B cell (primary cell): ENCODE measurements at regions not wholly inside any gene's neighbourhood (a gene's known extent, or its start where the extent isn't known, plus 50 kb on each side); places are given as distances from the start of the nearest gene placed in this dataset.
"Not testable (repeated sequence)": the region's sequence is repeated elsewhere in the genome, so short reads cannot be mapped to it uniquely, and the experiment has no call there.

Experiments used
- ATAC-seq: fragments of 200-7000 bp; cut with Tn5 transposase; one replicate; pipeline ENCODE4 v1.10.0; 2021; ENCODE audit warnings: low read depth, mild to moderate bottlenecking, moderate number of reproducible peaks, moderate library complexity
- CTCF ChIA-PET: fragments of 350-600 bp; sonication (Branson Sonifier 250); formaldehyde crosslinking; loops from one replicate; lab custom pipeline; 2021; ENCODE audit warnings: antibody characterized with exemption, inconsistent platforms; lab: Charles Lee
- POLR2A ChIA-PET: fragments of 350-600 bp; sonication (Branson Sonifier 250); formaldehyde crosslinking; loops from one replicate; lab custom pipeline; 2021; ENCODE audit warnings: antibody characterized with exemption; lab: Charles Lee
- DNase-seq: peaks from one replicate; pipeline ENCODE4 v3.0.0; 2013
- H2AFZ ChIP-seq: 2 replicates; pipeline ENCODE4 v1.6.1; 2012; ENCODE audit warnings: mild to moderate bottlenecking, low read depth, low read length; ENCODE audit not compliant: insufficient read depth, poor library complexity, severe bottlenecking
- H3K27ac ChIP-seq, 2 donors: 1 replicate in 1 of 2; 2 replicates in 1 of 2; pipeline ENCODE4 v1.5.1; 2012 to 2013; ENCODE audit warnings: low read length in 2 of 2, mild to moderate bottlenecking in 2 of 2, moderate library complexity in 1 of 2
- H3K27me3 ChIP-seq, 4 experiments: fragments of 200-600 bp in 1 of 4; sonication (generic) in 1 of 4; replicated peaks in 1 of 4; 1 replicate in 2 of 4; 2 replicates in 2 of 4; pipeline versions ENCODE4 v1.6.1 to v1.7.0; 2013 to 2016; ENCODE audit warnings: low read length in 3 of 4, mild to moderate bottlenecking in 2 of 4, mixed read lengths in 1 of 4, moderate library complexity in 1 of 4; ENCODE audit not compliant: insufficient read depth in 4 of 4, control insufficient read depth in 3 of 4; ENCODE audit errors: control extremely low read depth in 1 of 4
- H3K36me3 ChIP-seq, 2 experiments: replicated peaks in 1 of 2; 1 replicate in 1 of 2; 2 replicates in 1 of 2; pipeline versions ENCODE4 v1.6.1 to v1.7.1; 2013; ENCODE audit warnings: low read length in 1 of 2; ENCODE audit not compliant: insufficient read depth in 2 of 2, control insufficient read depth in 1 of 2; ENCODE audit errors: control extremely low read depth in 1 of 2, extremely low read depth in 1 of 2
- H3K4me1 ChIP-seq, 2 donors: fragments of 200-600 bp in 1 of 2; sonication (generic) in 1 of 2; 1 replicate in 1 of 2; 2 replicates in 1 of 2; pipeline versions ENCODE4 v1.5.1 to v1.6.1; 2013 to 2017; ENCODE audit warnings: low read length in 2 of 2; ENCODE audit not compliant: control insufficient read depth in 2 of 2, insufficient read depth in 2 of 2
- H3K4me2 ChIP-seq: replicated peaks from 2 replicates; pipeline ENCODE3; 2012; ENCODE audit warnings: mild to moderate bottlenecking, low read depth, low read length; ENCODE audit not compliant: poor library complexity, severe bottlenecking
- H3K4me3 ChIP-seq, 5 experiments: fragments of 200-600 bp in 1 of 5; sonication (generic) in 1 of 5; 1 replicate in 3 of 5; 2 replicates in 2 of 5; pipeline versions ENCODE4 v1.5.1 to v1.7.0; 2011 to 2016; ENCODE audit warnings: low read length in 4 of 5, mild to moderate bottlenecking in 4 of 5, low read depth in 2 of 5, control low read depth in 1 of 5, moderate library complexity in 1 of 5; ENCODE audit not compliant: insufficient read depth in 1 of 5; ENCODE audit errors: control extremely low read depth in 1 of 5, extremely low read depth in 1 of 5
- H3K79me2 ChIP-seq: fragments of 200-600 bp; sonication (generic); one replicate; pipeline ENCODE4 v1.6.0; 2016; ENCODE audit warnings: low read length; ENCODE audit not compliant: control insufficient read depth, insufficient read depth
- H3K9ac ChIP-seq: fragments of 200-600 bp; sonication (generic); 2 replicates; pipeline ENCODE4 v1.6.1; 2017; ENCODE audit warnings: mild to moderate bottlenecking, low read length, moderate library complexity
- H3K9me3 ChIP-seq, 3 donors: one replicate each; pipeline versions ENCODE4 v1.6.1 to v1.7.1; 2013; ENCODE audit warnings: low read length in 2 of 3; ENCODE audit not compliant: control insufficient read depth in 2 of 3, insufficient read depth in 1 of 3; ENCODE audit errors: control extremely low read depth in 1 of 3
- H4K20me1 ChIP-seq: 2 replicates; pipeline ENCODE4 v1.6.0; 2012; ENCODE audit warnings: mild to moderate bottlenecking, low read length; ENCODE audit not compliant: insufficient read depth, control insufficient read depth, poor library complexity, severe bottlenecking
- H3K27ac Mint-ChIP-seq: one replicate; pipeline ENCODE4 v1.8.0; 2021; ENCODE audit warnings: mixed read lengths
- H3K27me3 Mint-ChIP-seq: one replicate; pipeline ENCODE4 v1.8.0; 2021; ENCODE audit warnings: mixed read lengths
- H3K4me1 Mint-ChIP-seq: one replicate; pipeline ENCODE4 v1.8.0; 2021; ENCODE audit warnings: mixed read lengths
- H3K4me3 Mint-ChIP-seq: one replicate; pipeline ENCODE4 v1.8.0; 2021; ENCODE audit warnings: mixed read lengths
- H3K9me3 Mint-ChIP-seq: one replicate; pipeline ENCODE4 v1.8.0; 2022; ENCODE audit warnings: mixed read lengths; ENCODE audit not compliant: insufficient read depth
- CTCF ChIP-seq: fragments of 200-600 bp; IDR thresholded peaks from one replicate; pipeline ENCODE4 v1.8.0; 2022; ENCODE audit warnings: antibody characterized with exemption, mild to moderate bottlenecking
- EZH2 ChIP-seq: IDR thresholded peaks from 2 replicates; pipeline ENCODE4 v1.6.1; 2012; ENCODE audit warnings: borderline replicate concordance, low read depth, mild to moderate bottlenecking, moderate library complexity, low read length; ENCODE audit not compliant: insufficient read depth, poor library complexity, severe bottlenecking
- WGBS: methylation state at CpG from one replicate; pipeline ENCODE4 v1.1.5; 2013; ENCODE audit warnings: missing lambda C conversion rate; ENCODE audit not compliant: insufficient coverage; 5-methylcytosine and 5-hydroxymethylcytosine counted together
- intact Hi-C: fragments of 100-400 bp; cut with micrococcal nuclease; formaldehyde crosslinking; loops from one replicate; pipeline ENCODE4 v1.10.0; 2022

DNA sequence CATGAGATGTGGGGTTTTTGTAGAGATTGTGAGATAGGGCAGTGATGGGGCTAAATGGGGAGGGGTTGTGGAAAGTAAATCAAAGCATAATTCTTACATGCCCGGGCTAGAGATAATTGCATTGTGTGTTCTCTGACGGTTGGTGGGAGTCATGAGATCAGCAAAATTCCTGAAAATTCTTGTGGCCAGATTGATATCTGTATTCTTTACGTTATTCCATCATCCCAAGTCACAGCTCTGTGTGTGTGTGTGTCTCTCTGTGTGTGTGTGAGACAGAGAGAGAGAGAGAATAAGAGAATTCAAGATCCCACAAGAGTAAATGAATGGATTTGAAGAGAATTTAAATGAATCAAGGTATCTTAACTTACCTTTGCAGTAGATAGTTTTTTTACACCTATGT is 138.6 kb upstream of the ARHGAP20 start:
- H3K4me3 ChIP-seq = no peak overlapping the region
- peaks cover 0 to 3% (median 0%) of the 10 kb centered on the region in 4 experiments for H3K27me3 ChIP-seq
- H2AFZ ChIP-seq = no peak overlapping the region
- ChIA-PET CTCF (no interaction called here), POLR2A (no interaction called here)
- H3K4me2 ChIP-seq = no peak overlapping the region
- no peak for TF ChIP-seq CTCF
- TF ChIP-seq EZH2 = no peak
- no peaks in the 10 kb centered on the region for H3K79me2 ChIP-seq
- WGBS = 100% methylated on average over 1 of the region's 3 CpGs
- peaks cover 4% of the 10 kb centered on the region for H3K9me3 Mint-ChIP-seq
- ATAC-seq = no peak
- no peak overlapping the region for H3K27ac Mint-ChIP-seq
- intact Hi-C loops = no loop called here
- no peaks in the 10 kb centered on the region for H3K4me1 Mint-ChIP-seq
- peaks cover 0 to 4% (median 0%) of the 10 kb centered on the region in 3 donors for H3K9me3 ChIP-seq
- DNase-seq = no peak
- no peak overlapping the region for H3K4me3 Mint-ChIP-seq
- no peaks in the 10 kb centered on the region for H4K20me1 ChIP-seq
- H3K9ac ChIP-seq = no peak overlapping the region
- H3K4me1 ChIP-seq = no peaks in the 10 kb centered on the region
- H3K27me3 Mint-ChIP-seq = peaks cover 28% of the 10 kb centered on the region
- H3K36me3 ChIP-seq = no peaks in the 10 kb centered on the region
- no peak overlapping the region for H3K27ac ChIP-seq

DNA sequence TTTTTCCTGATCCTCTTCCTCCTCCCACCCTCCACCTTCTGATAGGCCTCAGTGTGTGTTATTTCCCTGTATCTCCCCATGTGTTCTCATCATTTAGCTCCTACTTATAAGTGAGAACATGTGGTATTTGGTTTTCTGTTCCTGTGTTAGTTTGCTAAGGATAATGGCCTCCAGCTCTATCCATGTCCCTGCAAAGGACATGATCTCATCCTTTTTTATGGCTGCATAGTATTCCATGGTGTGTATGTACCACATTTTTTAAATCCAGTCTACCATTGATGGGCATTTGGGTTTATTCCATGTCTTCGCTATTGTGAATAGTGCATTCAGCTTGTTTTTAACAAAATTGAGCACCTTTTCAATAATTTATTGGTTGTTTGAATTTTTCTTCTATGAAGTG is 130.8 kb upstream of the ARHGAP20 start:
- intact Hi-C loops, H4K20me1 ChIP-seq, H3K9me3 ChIP-seq, H3K4me1 Mint-ChIP-seq, H2AFZ ChIP-seq, H3K27me3 Mint-ChIP-seq, H3K27me3 ChIP-seq, H3K79me2 ChIP-seq, CTCF ChIA-PET, DNase-seq, H3K9me3 Mint-ChIP-seq, H3K4me3 ChIP-seq, ATAC-seq, H3K4me2 ChIP-seq, H3K4me3 Mint-ChIP-seq, POLR2A ChIA-PET, H3K27ac Mint-ChIP-seq, H3K9ac ChIP-seq, H3K36me3 ChIP-seq, H3K4me1 ChIP-seq, H3K27ac ChIP-seq: not testable (repeated sequence)
- no CpG with 5 or more reads among the region's 1 CpG for WGBS
